CD4-positive, CD25-positive, alpha-beta regulatory T cell (primary cell): ENCODE measurements at regions not wholly inside any gene's neighbourhood (a gene's known extent, or its start where the extent isn't known, plus 50 kb on each side); places are given as distances from the start of the nearest gene placed in this dataset.

Source experiments
- ATAC-seq, 2 donors: fragments of 150-1000 bp; cut with Tn5 transposase; one replicate each; pipeline ENCODE4 v1.10.0; 2021; ENCODE audit warnings: low read depth in 2 of 2, moderate number of reproducible peaks in 2 of 2, moderate library complexity in 1 of 2
- DNase-seq, 3 donors: peaks; one replicate each; pipeline versions ENCODE4 v3.0.0 to v3.0.0-alpha.2; 2012 to 2022; ENCODE audit warnings: mixed read lengths in 1 of 3
- H3K27ac ChIP-seq: one replicate; pipeline ENCODE4 v1.7.0; 2013; ENCODE audit warnings: mild to moderate bottlenecking, low read length; ENCODE audit not compliant: insufficient read depth, poor library complexity, severe bottlenecking
- H3K27me3 ChIP-seq: one replicate; pipeline ENCODE4 v1.7.0; 2013; ENCODE audit warnings: low read length; ENCODE audit not compliant: control insufficient read depth, insufficient read depth
- H3K36me3 ChIP-seq: one replicate; pipeline ENCODE4 v1.7.0; 2013; ENCODE audit warnings: mild to moderate bottlenecking, low read length, moderate library complexity; ENCODE audit not compliant: control insufficient read depth, insufficient read depth
- H3K4me1 ChIP-seq: 2 replicates; pipeline ENCODE4 v1.7.0; 2013; ENCODE audit warnings: mild to moderate bottlenecking, low read length; ENCODE audit not compliant: insufficient read depth, control insufficient read depth, poor library complexity, severe bottlenecking
- H3K4me3 ChIP-seq: one replicate; pipeline ENCODE4 v1.7.0; 2013; ENCODE audit warnings: low read depth, mild to moderate bottlenecking, low read length, moderate library complexity
- H3K9me3 ChIP-seq, 2 experiments: 1 replicate in 1 of 2; 2 replicates in 1 of 2; pipeline ENCODE4 v1.7.0; 2013; ENCODE audit warnings: low read length in 2 of 2, mild to moderate bottlenecking in 1 of 2, moderate library complexity in 1 of 2; ENCODE audit not compliant: control insufficient read depth in 2 of 2
- H3K27ac Mint-ChIP-seq, 3 donors: one replicate each; pipeline ENCODE4 v1.8.0; 2020 to 2022; ENCODE audit warnings: mild to moderate bottlenecking in 3 of 3, mixed read lengths in 3 of 3, moderate library complexity in 2 of 3
- H3K27me3 Mint-ChIP-seq: one replicate; pipeline ENCODE4 v1.8.0; 2022; ENCODE audit warnings: mild to moderate bottlenecking, mixed read lengths
- H3K36me3 Mint-ChIP-seq: one replicate; pipeline ENCODE4 v1.8.0; 2020; ENCODE audit warnings: mixed read lengths
- H3K4me1 Mint-ChIP-seq, 4 donors: one replicate each; pipeline ENCODE4 v1.8.0; 2020 to 2022; ENCODE audit warnings: mixed read lengths in 4 of 4, mild to moderate bottlenecking in 1 of 4
- H3K4me3 Mint-ChIP-seq, 4 donors: one replicate each; pipeline ENCODE4 v1.8.0; 2020 to 2022; ENCODE audit warnings: mild to moderate bottlenecking in 4 of 4, mixed read lengths in 4 of 4, moderate library complexity in 3 of 4
- H3K9me3 Mint-ChIP-seq, 7 donors: one replicate each; pipeline ENCODE4 v1.8.0; 2020 to 2022; ENCODE audit warnings: mixed read lengths in 7 of 7, mild to moderate bottlenecking in 3 of 7, moderate library complexity in 2 of 7

- Mint-ChIP-seq H3K27me3 (no peaks in the 10 kb centered on the region), H3K27ac (no peak overlapping the region), H3K4me3 (no peak overlapping the region), H3K4me1 (no peaks in the 10 kb centered on the region), H3K9me3 (peaks cover 0 to 18% (median 4%) of the 10 kb centered on the region in 7 donors), H3K36me3 (no peaks in the 10 kb centered on the region)
- no peaks in the 10 kb centered on the region for H3K4me1 ChIP-seq
- no peaks in the 10 kb centered on the region for H3K36me3 ChIP-seq
- H3K27ac ChIP-seq, result no peak overlapping the region
- no peaks in the 10 kb centered on the region for H3K9me3 ChIP-seq
- ATAC-seq, result no peak
- H3K4me3 ChIP-seq, result no peak overlapping the region
- no peak for DNase-seq
- H3K27me3 ChIP-seq, result no peaks in the 10 kb centered on the region
These were observed 595.6 kb downstream of the TRAM1L1 start for GRCh38 chr4:116489739-116490138.

- Mint-ChIP-seq H3K27me3 (no peaks in the 10 kb centered on the region), H3K27ac (no peak overlapping the region), H3K9me3 (peaks cover 3 to 21% (median 3%) of the 10 kb centered on the region in 7 donors), H3K36me3 (no peaks in the 10 kb centered on the region), H3K4me3 (no peak overlapping the region), H3K4me1 (no peaks in the 10 kb centered on the region)
- Histone ChIP-seq H3K27me3 (no peaks in the 10 kb centered on the region), H3K36me3 (no peaks in the 10 kb centered on the region), H3K9me3 (no peaks in the 10 kb centered on the region), H3K4me3 (no peak overlapping the region), H3K27ac (no peak overlapping the region), H3K4me1 (no peaks in the 10 kb centered on the region)
- ATAC-seq (no peak), DNase-seq (no peak)
These were observed 599.0 kb downstream of the TRAM1L1 start for GRCh38 chr4:116486401-116486800.

- Mint-ChIP-seq H3K27me3 (no peaks in the 10 kb centered on the region), H3K9me3 (peaks cover 2 to 15% (median 3%) of the 10 kb centered on the region in 7 donors), H3K4me1 (no peaks in the 10 kb centered on the region), H3K4me3 (no peak overlapping the region), H3K36me3 (no peaks in the 10 kb centered on the region), H3K27ac (no peak overlapping the region)
- Histone ChIP-seq H3K27me3 (no peaks in the 10 kb centered on the region), H3K4me3 (no peak overlapping the region), H3K27ac (no peak overlapping the region), H3K4me1 (no peaks in the 10 kb centered on the region), H3K36me3 (no peaks in the 10 kb centered on the region), H3K9me3 (peaks cover 0 to 6% of the 10 kb centered on the region in 2 experiments)
- ATAC-seq (no peak), DNase-seq (no peak)
These were observed 604.8 kb downstream of the TRAM1L1 start for GRCh38 chr4:116480546-116480945.

- no peaks in the 10 kb centered on the region for H3K27me3 ChIP-seq
- no peaks in the 10 kb centered on the region for H3K36me3 Mint-ChIP-seq
- H3K9me3 ChIP-seq, result peaks cover 0 to 6% of the 10 kb centered on the region in 2 experiments
- H3K4me1 Mint-ChIP-seq, result no peaks in the 10 kb centered on the region
- DNase-seq (no peak), ATAC-seq (no peak)
- H3K4me1 ChIP-seq, result no peaks in the 10 kb centered on the region
- no peak overlapping the region for H3K4me3 ChIP-seq
- no peak overlapping the region for H3K4me3 Mint-ChIP-seq
- no peaks in the 10 kb centered on the region for H3K36me3 ChIP-seq
- H3K27ac Mint-ChIP-seq, result no peak overlapping the region
- no peak overlapping the region for H3K27ac ChIP-seq
- no peaks in the 10 kb centered on the region for H3K27me3 Mint-ChIP-seq
- H3K9me3 Mint-ChIP-seq, result peaks cover 1 to 15% (median 3%) of the 10 kb centered on the region in 7 donors
These were observed 607.0 kb downstream of the TRAM1L1 start for GRCh38 chr4:116478343-116478742.

- no peak overlapping the region for H3K4me3 ChIP-seq
- Mint-ChIP-seq H3K36me3 (no peaks in the 10 kb centered on the region), H3K27me3 (no peaks in the 10 kb centered on the region), H3K9me3 (peaks cover 0 to 9% (median 4%) of the 10 kb centered on the region in 7 donors), H3K4me1 (no peaks in the 10 kb centered on the region), H3K27ac (no peak overlapping the region), H3K4me3 (no peak overlapping the region)
- no peaks in the 10 kb centered on the region for H3K9me3 ChIP-seq
- no peak overlapping the region for H3K27ac ChIP-seq
- H3K27me3 ChIP-seq, result no peaks in the 10 kb centered on the region
- no peaks in the 10 kb centered on the region for H3K36me3 ChIP-seq
- no peaks in the 10 kb centered on the region for H3K4me1 ChIP-seq
- DNase-seq, result no peak
- ATAC-seq, result no peak
These were observed 615.8 kb downstream of the TRAM1L1 start for GRCh38 chr4:116469582-116469981.

DNA sequence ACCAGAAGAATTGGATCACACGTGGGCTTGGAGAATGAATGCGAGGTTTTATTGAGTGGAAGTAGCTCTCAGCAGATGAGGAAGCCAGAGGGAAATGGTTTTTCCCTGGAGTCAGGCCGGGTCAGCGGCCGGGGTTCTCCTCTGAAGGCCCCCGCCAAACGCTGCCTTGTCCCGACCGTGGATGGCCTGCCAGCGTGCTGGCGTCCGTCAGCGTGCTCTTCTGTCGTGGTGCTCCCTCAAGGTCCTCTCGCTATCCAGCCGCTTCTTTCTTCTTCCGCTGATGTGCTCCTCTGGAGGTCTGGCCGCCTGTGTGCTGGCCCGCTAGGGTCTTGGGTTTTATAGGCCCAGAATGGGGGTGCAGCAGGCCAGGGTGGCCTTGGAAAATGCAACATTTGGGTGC lies 632.2 kb downstream of the TRAM1L1 start:
- H3K4me3 ChIP-seq, result no peak overlapping the region
- Mint-ChIP-seq H3K4me3 (no peak overlapping the region), H3K9me3 (peaks cover 0 to 10% (median 1%) of the 10 kb centered on the region in 7 donors), H3K4me1 (no peaks in the 10 kb centered on the region), H3K27me3 (no peaks in the 10 kb centered on the region), H3K27ac (no peak overlapping the region), H3K36me3 (no peaks in the 10 kb centered on the region)
- H3K9me3 ChIP-seq, result no peaks in the 10 kb centered on the region
- H3K27ac ChIP-seq, result no peak overlapping the region
- H3K36me3 ChIP-seq, result no peaks in the 10 kb centered on the region
- DNase-seq (no peak), ATAC-seq (no peak)
- H3K27me3 ChIP-seq, result no peaks in the 10 kb centered on the region
- no peaks in the 10 kb centered on the region for H3K4me1 ChIP-seq

GRCh38 chr4:116449764-116450163 lies 635.6 kb downstream of the TRAM1L1 start:
- DNase-seq (no peak), ATAC-seq (no peak)
- no peaks in the 10 kb centered on the region for H3K27me3 ChIP-seq
- no peaks in the 10 kb centered on the region for H3K36me3 ChIP-seq
- Mint-ChIP-seq H3K36me3 (no peaks in the 10 kb centered on the region), H3K4me1 (no peaks in the 10 kb centered on the region), H3K9me3 (peaks cover 0 to 10% (median 0%) of the 10 kb centered on the region in 7 donors), H3K27me3 (no peaks in the 10 kb centered on the region), H3K27ac (no peak overlapping the region), H3K4me3 (no peak overlapping the region)
- no peaks in the 10 kb centered on the region for H3K4me1 ChIP-seq
- no peak overlapping the region for H3K27ac ChIP-seq
- no peak overlapping the region for H3K4me3 ChIP-seq
- no peaks in the 10 kb centered on the region for H3K9me3 ChIP-seq

GRCh38 chr4:116444117-116444516 lies 641.3 kb downstream of the TRAM1L1 start:
- no peaks in the 10 kb centered on the region for H3K27me3 ChIP-seq
- Mint-ChIP-seq H3K4me3 (no peak overlapping the region), H3K27me3 (no peaks in the 10 kb centered on the region), H3K9me3 (peaks cover 0 to 4% (median 3%) of the 10 kb centered on the region in 7 donors), H3K27ac (no peak overlapping the region), H3K4me1 (no peaks in the 10 kb centered on the region), H3K36me3 (no peaks in the 10 kb centered on the region)
- ATAC-seq (no peak), DNase-seq (no peak)
- no peak overlapping the region for H3K4me3 ChIP-seq
- H3K9me3 ChIP-seq, result no peaks in the 10 kb centered on the region
- H3K36me3 ChIP-seq, result no peaks in the 10 kb centered on the region
- no peaks in the 10 kb centered on the region for H3K4me1 ChIP-seq
- H3K27ac ChIP-seq, result no peak overlapping the region
